ENCODE measurements at regions not wholly inside any gene's neighbourhood (a gene's known extent, or its start where the extent isn't known, plus 50 kb on each side); places are given as distances from the start of the nearest gene placed in this dataset.

DNA sequence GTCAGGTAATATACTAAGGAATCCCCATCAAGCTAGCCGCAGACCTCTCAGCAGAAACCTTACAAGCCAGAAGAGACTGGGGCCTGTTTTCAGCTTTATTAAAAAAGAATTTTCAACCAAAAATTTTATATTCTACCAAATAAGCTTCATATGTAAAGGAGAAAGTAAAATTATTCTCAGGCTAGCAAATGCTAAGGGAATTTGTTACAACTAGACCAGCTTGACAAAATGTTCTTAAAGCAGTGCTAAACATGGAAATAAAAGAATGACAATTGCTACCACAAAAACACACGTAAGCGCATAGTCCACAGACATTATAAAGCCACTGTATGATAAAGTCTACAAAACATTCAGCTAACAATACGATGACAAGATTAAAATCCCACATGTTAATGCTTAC lies 449.4 kb upstream of the MON1B start:
- TF ChIP-seq, protein P1, sequence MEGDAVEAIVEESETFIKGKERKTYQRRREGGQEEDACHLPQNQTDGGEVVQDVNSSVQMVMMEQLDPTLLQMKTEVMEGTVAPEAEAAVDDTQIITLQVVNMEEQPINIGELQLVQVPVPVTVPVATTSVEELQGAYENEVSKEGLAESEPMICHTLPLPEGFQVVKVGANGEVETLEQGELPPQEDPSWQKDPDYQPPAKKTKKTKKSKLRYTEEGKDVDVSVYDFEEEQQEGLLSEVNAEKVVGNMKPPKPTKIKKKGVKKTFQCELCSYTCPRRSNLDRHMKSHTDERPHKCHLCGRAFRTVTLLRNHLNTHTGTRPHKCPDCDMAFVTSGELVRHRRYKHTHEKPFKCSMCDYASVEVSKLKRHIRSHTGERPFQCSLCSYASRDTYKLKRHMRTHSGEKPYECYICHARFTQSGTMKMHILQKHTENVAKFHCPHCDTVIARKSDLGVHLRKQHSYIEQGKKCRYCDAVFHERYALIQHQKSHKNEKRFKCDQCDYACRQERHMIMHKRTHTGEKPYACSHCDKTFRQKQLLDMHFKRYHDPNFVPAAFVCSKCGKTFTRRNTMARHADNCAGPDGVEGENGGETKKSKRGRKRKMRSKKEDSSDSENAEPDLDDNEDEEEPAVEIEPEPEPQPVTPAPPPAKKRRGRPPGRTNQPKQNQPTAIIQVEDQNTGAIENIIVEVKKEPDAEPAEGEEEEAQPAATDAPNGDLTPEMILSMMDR (IDR thresholded peaks at IDR 0.05; ENCODE audit: insufficient read depth, low read length, poor library complexity, severe bottlenecking): no peak
- no peak for TF ChIP-seq EZH2phosphoT487 (conservative IDR thresholded peaks at IDR 0.05; ENCODE audit: low read length)

Measured in SU-DHL-6 (cell line).